SK-N-DZ (cell line): ENCODE measurements at regions not wholly inside any gene's neighbourhood (a gene's known extent, or its start where the extent isn't known, plus 50 kb on each side); places are given as distances from the start of the nearest gene placed in this dataset.
"Not testable (repeated sequence)": the region's sequence is repeated elsewhere in the genome, so short reads cannot be mapped to it uniquely, and the experiment has no call there.

Experiments used
- DNase-seq: peaks from one replicate; pipeline ENCODE4 v3.0.0-alpha.2; 2015; ENCODE audit warnings: low spot score

DNA sequence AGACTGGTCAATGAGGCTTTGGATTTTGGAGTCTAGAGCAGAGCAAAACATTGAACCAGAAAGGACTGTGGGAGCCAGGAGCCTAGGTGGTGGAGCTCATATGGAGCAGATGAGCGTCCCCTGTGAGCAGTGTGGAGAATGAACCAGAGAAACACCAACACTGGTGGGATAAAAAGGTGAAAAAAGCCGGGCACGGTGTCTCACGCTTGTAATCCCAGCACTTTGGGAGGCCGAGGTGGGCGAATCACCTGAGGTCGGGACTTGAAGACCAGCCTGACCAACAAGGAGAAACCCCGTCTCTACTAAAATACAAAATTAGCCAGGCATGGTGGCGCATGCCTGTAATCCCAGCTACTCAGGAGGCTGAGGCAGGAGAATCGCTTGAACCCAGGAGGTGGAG is 192.7 kb upstream of the CDH5 start:
- DNase-seq, result not testable (repeated sequence)

- not testable (repeated sequence) for DNase-seq
These were observed 193.3 kb upstream of the CDH5 start for GRCh38 chr16:66173181-66173580.

DNA sequence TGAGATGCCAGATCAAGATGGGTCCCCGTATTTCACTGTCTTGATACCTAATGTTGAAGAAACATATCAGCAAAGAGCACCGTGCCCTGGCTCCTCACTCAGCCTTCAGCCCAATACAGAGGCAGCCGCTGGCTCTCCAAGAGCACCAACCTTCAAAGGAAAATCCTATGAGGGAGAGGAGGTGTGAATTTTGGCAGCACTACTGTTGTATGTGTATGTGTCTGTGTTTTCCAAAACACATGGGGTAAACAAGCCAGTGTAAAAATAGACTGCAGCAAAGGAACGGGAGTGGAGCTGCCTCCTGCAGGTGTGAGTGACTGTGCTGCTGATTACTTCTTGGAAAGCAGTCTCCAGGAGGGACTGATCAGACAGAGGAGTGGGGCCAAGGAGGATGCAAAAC is 194.0 kb upstream of the CDH5 start:
- no peak for DNase-seq

GRCh38 chr16:66171578-66171977 is 194.9 kb upstream of the CDH5 start:
- no peak for DNase-seq

DNA sequence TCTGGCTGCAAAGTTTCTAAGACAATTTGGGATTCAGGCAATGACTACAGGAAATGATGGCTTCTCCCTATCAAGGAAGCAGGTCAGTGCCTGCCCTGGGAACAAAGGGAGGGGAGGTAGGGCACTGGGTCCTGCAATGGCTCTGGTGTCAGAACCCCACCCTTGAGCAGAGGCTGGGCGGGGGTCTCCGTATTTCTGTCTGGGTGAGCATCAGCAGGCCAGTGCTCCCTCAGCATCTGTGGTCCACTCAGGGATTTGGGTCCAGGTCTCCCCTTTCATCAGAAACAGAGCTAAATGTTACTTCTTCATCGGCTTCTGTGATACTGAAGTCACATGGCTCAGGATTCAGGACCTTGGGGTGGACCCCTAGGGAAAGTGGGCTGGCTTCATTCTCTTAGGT is 195.5 kb upstream of the CDH5 start:
- no peak for DNase-seq

DNA sequence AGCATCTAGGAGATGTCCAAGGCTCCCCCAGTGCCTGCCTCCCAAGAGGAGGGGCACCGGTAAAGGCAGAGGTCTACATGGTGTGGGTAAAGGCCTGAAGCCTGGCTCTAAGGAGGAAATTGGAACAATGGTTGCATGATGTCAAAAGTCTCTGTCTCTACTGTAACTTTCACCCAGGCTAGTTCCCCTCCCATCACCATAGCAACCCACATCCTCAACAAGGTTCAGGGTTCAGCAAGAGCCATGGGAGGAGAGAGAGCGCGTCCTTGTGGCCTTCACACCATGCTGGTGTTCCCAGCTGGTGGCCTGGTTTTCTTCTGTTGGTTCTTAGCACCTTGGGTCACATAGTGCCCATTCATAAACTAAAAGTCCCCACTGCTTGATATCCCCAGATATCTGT is 196.7 kb upstream of the CDH5 start:
- no peak for DNase-seq

DNA sequence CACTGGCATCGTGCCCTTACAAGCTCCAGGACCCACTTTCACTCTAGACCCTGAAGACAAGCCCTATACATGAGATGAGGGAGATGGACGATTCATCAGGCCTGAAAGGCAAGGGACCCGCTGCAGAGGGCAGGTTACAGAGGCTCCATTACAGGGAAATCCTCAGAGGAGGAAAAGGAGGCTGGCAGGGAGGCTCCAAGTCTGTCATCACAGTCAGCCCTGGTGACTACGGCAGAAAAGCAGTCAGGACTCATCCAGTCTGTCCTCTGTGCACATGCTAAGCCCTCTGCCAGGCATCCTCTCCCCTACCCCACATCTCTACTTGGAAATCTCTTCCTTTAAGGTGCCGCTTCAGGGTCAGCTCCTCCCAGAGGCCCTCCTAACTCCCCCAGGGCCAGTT is 197.7 kb upstream of the CDH5 start:
- no peak for DNase-seq

GRCh38 chr16:66167564-66168291 is 198.8 kb upstream of the CDH5 start:
- no peak for DNase-seq

DNA sequence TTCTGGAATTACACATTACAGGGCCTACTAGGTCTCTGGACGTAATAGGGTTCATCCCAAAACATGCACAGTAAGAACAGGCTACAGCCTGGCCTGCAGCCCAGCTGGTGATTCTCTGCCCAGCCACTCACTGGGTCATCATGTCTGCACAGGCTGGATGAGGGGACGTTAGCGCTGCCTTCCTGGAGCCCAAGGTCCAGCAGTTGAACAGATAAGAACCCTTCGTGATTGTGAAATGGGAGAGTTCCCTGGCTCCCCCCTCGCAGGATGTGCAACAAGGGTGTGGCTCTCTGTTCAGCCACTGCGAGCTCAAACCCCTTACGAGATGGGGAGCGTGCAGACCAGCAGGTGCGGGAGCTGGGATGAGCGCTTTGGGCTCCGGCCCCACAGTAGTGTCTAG is 200.0 kb upstream of the CDH5 start:
- no peak for DNase-seq

- DNase-seq, result no peak
These were observed 200.6 kb upstream of the CDH5 start for GRCh38 chr16:66165879-66166278.

DNA sequence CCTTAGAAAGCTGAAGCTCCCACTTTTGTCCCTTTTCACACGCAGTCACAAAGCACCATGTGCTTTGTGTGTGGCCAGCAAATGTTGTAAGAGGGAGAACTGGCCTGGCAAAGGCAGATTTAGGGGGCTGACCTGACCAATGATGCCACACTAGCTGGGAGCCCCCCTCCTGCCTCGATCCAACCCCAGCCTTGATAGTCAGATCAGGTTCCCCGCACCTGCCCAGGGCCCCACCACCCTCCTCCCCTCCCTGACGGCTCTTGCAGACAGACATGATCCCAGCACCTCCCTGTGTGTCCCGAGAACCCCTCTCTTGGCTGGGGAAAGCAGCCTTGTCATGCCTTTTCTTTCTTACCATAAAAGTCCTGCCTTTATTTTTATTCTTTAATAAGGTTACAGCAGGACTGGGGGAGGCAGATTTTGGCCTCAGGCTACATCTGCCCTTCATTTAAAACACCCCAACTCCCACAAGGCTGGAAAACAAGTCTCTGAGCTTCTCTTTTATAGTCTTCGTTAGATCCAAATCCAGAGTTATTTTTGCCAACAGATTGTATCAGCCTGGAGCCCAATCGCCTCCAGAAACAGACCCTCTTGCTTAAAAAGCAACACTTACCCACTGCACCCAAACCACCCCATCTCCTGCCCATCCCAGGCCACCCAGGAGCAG is 201.8 kb upstream of the CDH5 start:
- no peak for DNase-seq

- DNase-seq, result no peak
These were observed 203.7 kb upstream of the CDH5 start for GRCh38 chr16:66162821-66163220.

DNA sequence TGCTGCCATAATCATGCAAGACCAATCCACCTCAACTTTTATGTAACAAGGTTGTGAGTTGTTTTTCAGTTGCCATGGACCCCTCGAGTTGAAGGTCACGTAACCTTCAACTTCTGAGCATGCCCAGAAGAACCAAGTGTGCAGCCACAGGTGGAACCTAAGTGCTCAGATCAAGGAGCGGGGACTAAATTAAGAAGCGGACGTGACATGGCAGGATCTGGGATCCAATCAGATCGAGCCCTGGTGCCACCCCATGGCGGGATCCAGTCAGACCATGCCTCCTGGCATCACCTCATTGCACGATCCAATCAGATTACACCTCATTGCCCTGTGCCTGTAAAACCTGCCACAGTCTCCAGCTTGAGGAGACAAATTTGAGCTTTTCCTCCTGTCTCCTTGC is 204.5 kb upstream of the CDH5 start:
- DNase-seq, result no peak

DNA sequence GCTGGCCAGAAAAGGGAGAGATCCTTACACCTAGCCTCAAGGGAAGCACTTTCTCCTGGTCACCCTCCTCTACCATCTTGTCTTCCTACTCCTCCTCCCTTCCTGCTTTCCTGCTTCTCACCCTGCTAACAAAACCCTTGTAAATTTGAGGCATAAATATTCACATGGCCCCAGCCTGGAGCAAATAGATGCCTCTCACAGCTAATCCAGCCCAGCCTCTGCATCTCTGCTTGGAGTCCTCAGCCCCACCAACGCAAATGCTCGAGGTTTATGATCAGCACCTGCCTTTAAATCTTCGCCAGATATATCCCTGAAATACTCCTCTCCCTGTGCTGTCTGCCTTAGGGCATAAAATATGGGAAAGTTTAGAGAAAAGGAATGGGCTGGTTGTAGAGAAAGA is 205.2 kb upstream of the CDH5 start:
- no peak for DNase-seq

DNA sequence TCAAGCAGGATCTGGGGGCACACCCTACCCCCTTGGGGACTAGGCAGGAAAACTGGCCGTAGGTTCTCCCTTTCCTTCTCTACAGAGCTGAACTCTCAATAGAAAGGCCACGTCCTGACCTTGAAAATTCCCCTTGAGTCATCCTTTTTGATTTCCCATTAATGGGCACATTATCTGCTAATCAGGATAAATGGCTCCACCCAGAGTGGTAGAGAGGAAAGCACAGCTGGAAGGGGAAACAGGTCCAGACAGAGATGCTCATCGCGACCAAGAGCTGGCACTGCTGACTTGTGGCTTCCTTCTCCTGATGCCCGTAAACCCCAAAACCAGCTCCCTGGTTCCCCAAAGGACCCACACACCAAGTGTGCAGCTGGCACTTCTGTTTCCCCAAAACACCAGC is 206.5 kb upstream of the CDH5 start:
- no peak for DNase-seq

- DNase-seq, result no peak
These were observed 210.0 kb upstream of the CDH5 start for GRCh38 chr16:66156538-66156937.

GRCh38 chr16:66155933-66156332 is 210.6 kb upstream of the CDH5 start:
- no peak for DNase-seq

- no peak for DNase-seq
These were observed 211.7 kb upstream of the CDH5 start for GRCh38 chr16:66154801-66155200.

DNA sequence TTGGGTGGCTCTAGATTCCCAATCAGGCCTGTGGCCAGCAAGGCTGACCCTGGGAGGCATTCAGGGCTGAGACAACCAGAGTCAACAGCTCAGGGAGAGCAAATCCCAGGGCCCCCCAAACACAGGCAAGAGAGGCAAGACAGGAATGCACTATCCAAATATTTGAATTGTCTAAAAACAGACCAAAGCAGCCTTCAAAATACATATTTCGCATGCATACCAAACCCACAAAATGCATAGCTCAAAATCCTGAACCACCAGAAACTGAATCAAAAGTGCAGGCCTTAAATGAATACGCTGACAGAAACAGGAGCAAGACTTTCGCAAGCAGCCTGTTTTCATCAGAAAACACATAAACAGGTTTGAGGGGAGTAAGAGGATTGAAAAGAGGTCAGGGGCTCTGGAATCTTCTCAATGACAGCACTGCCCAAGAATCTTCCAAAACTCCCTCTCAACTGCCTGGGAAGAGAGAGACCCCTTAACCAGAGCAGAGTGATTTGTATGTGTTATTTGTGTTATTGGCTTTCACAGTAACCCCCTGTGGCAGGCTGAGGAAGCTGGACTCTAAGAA is 213.6 kb upstream of the CDH5 start:
- DNase-seq, result no peak

- DNase-seq, result no peak
These were observed 214.3 kb upstream of the CDH5 start for GRCh38 chr16:66152181-66152580.

DNA sequence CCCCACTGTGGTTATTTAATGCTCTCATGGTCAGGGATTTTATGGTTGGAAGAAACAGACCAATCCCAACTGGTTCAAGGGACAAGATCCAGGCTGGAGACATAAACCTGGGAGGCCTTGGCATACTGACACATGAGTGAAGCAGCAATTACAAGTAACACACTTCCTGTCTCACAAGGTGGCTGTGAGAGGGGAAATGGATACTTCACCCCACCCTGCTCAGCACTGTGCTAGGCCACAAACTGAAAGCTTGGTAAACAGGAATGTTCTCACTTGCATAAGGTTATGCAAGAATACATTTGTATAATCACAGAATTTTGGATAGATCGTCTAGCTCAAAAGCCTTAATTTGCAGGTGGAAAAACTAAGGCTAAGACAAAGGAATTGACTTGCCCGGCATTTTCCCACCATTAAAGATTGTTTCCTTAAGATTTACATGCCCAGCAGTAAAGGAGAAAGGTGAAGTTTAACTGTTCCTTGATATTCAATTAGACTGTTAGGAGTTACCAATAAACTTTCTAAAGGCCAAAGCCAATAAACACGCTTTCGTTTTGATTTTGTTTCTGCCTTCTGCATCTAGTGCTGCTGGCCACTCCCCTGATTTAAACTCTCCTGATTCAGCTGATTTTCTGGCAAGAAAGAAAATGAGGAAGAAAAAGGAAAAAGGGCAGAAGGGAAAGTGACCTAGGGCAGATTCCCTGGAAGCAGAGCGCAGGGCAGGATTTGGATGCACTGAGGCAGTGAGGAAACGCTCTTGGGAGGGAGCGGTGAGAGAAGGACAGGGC is 215.6 kb upstream of the CDH5 start:
- DNase-seq, result no peak

DNA sequence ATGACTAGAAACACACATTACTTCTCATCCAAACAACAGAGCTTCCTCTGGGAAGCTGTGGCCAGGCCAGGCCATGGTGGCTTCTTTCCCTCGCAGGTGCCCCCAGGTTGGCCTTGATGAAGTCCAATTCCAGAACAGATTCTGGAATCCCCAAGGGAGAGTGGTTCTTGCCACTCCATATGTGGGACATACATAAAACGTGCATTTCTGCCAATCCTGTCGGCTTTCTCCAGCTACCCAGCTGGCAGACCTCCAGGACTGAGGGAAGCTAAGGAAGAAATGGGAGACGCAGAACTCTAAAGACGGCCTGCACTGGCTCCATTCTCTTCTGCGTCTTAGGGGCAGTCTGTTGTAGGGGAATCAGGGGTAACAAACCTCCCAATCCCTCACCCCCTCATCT is 219.2 kb upstream of the CDH5 start:
- no peak for DNase-seq
